HCT116 (cell line): ENCODE measurements at regions not wholly inside any gene's neighbourhood (a gene's known extent, or its start where the extent isn't known, plus 50 kb on each side); places are given as distances from the start of the nearest gene placed in this dataset.

Experiments used
- ATAC-seq: fragments of 200-7000 bp; cut with Tn5 transposase; 2 replicates; pipeline ENCODE4 v1.9.1; 2020; ENCODE audit warnings: mild to moderate bottlenecking, moderate library complexity
- BruUV-seq: library from RNA; stranded (reverse); fragments of 400-500 nt; replicated peaks from 2 replicates; lab custom pipeline; 2021; lab: Mats Ljungman, UMichigan
- CTCF ChIA-PET: fragments of 300-600 bp; sonication (Branson Sonifier 250); formaldehyde crosslinking; loops from one replicate; lab custom pipeline; 2021; ENCODE audit warnings: antibody characterized with exemption; lab: Charles Lee
- POLR2A ChIA-PET: fragments of 300-600, 350-600 bp; sonication (Branson Sonifier 250); formaldehyde crosslinking; loops from one replicate; lab custom pipeline; 2021; ENCODE audit warnings: antibody characterized with exemption; lab: Charles Lee
- RAD21 ChIA-PET, 2 experiments: fragments of 300-600 bp; sonication (Branson Sonifier 250); formaldehyde crosslinking; loops; one replicate each; lab custom pipeline; 2023; ENCODE audit warnings: low total read pairs in 2 of 2; ENCODE audit not compliant: uncharacterized antibody in 2 of 2, unreplicated experiment in 2 of 2, low non-redundant PET in 1 of 2; lab: Charles Lee
- DNase-seq: peaks from one replicate; pipeline ENCODE4 v3.0.0-alpha.2; 2010; ENCODE audit warnings: low read depth, low spot score
- H2AFZ ChIP-seq: fragments of 200-600 bp; shearing (Covaris generic), sonication (generic); 2 replicates; pipeline ENCODE4 v1.6.1; 2017; ENCODE audit warnings: low read depth, mixed run types, mixed read lengths, antibody characterized with exemption, low read length; ENCODE audit not compliant: poor library complexity, severe bottlenecking
- H3K27ac ChIP-seq: 2 replicates; pipeline ENCODE4 v1.5.1; 2012; ENCODE audit warnings: low read depth, low read length
- H3K27me3 ChIP-seq: fragments of 200-600 bp; sonication (generic); 2 replicates; pipeline ENCODE4 v1.6.1; 2016; ENCODE audit warnings: mixed run types, low read length, mixed read lengths; ENCODE audit not compliant: insufficient read depth
- H3K36me3 ChIP-seq, 2 experiments: fragments of 200-500 bp in 1 of 2; fragments of 200-600 bp in 1 of 2; sonication (Bioruptor generic) in 1 of 2; sonication (generic) in 1 of 2; 2 replicates each; pipeline versions ENCODE4 v1.5.1 to v1.6.1; 2014 to 2016; ENCODE audit warnings: low read length in 2 of 2, inconsistent platforms in 1 of 2, mixed read lengths in 1 of 2, mixed run types in 1 of 2; ENCODE audit not compliant: insufficient read depth in 2 of 2, control insufficient read depth in 1 of 2
- H3K4me1 ChIP-seq, 2 experiments: fragments of 200-600 bp in 1 of 2; sonication (generic) in 1 of 2; 2 replicates each; pipeline versions ENCODE4 v1.5.1 to v1.6.1; 2012 to 2017; ENCODE audit warnings: low read length in 2 of 2, inconsistent platforms in 1 of 2, mild to moderate bottlenecking in 1 of 2, mixed read lengths in 1 of 2, mixed run types in 1 of 2, moderate library complexity in 1 of 2; ENCODE audit not compliant: insufficient read depth in 2 of 2, control insufficient read depth in 1 of 2
- H3K4me2 ChIP-seq: fragments of 200-600 bp; sonication (generic); 2 replicates; pipeline ENCODE4 v1.6.1; 2017; ENCODE audit warnings: mixed run types, low read length, mixed read lengths
- H3K4me3 ChIP-seq, 2 experiments: fragments of 200-600 bp in 1 of 2; sonication (generic) in 1 of 2; replicated peaks in 1 of 2; 2 replicates each; pipeline ENCODE4 v1.5.1; 2011 to 2016; ENCODE audit warnings: low read length in 2 of 2, control low read depth in 1 of 2, low read depth in 1 of 2, mild to moderate bottlenecking in 1 of 2, mixed read lengths in 1 of 2, mixed run types in 1 of 2
- H3K79me2 ChIP-seq: fragments of 200-600 bp; sonication (generic); 2 replicates; pipeline ENCODE4 v1.6.1; 2017; ENCODE audit warnings: mild to moderate bottlenecking, mixed run types, low read length, moderate library complexity, mixed read lengths; ENCODE audit not compliant: insufficient read depth
- H3K9ac ChIP-seq: fragments of 200-600 bp; sonication (generic); 2 replicates; pipeline ENCODE4 v1.6.1; 2016; ENCODE audit warnings: low read length, mixed read lengths
- H3K9me2 ChIP-seq: fragments of 200-600 bp; sonication (generic), shearing (Covaris generic); 2 replicates; pipeline ENCODE4 v1.6.1; 2017; ENCODE audit warnings: mixed run types, mild to moderate bottlenecking, moderate library complexity; ENCODE audit not compliant: insufficient read depth
- H3K9me3 ChIP-seq, 2 experiments: fragments of 200-500 bp in 1 of 2; fragments of 200-600 bp in 1 of 2; sonication (Bioruptor generic) in 1 of 2; sonication (generic) in 1 of 2; 2 replicates each; pipeline ENCODE4 v1.6.1; 2014 to 2017; ENCODE audit warnings: low read length in 2 of 2, mixed read lengths in 2 of 2, inconsistent platforms in 1 of 2, low read depth in 1 of 2, mild to moderate bottlenecking in 1 of 2, mixed run types in 1 of 2, moderate library complexity in 1 of 2; ENCODE audit not compliant: control insufficient read depth in 1 of 2, insufficient read depth in 1 of 2
- H4K20me1 ChIP-seq: fragments of 200-600 bp; sonication (generic), shearing (Covaris generic); 2 replicates; pipeline ENCODE4 v1.6.1; 2017; ENCODE audit warnings: mixed run types, mild to moderate bottlenecking, moderate library complexity; ENCODE audit not compliant: insufficient read depth
- ATF3 ChIP-seq: IDR thresholded peaks from 2 replicates; pipeline ENCODE4 v1.6.1; 2012
- CBX3 ChIP-seq: IDR thresholded peaks from 2 replicates; pipeline ENCODE4 v1.6.1; 2012; ENCODE audit warnings: low read depth
- CTCF ChIP-seq, 3 experiments: fragments of 200-600 bp in 1 of 3; sonication (generic) in 1 of 3; IDR thresholded peaks in 2 of 3; conservative IDR thresholded peaks in 1 of 3; 2 replicates each; pipeline ENCODE4 v1.5.1; 2012 to 2017; ENCODE audit warnings: low read depth in 2 of 3, low read length in 2 of 3, antibody characterized with exemption in 1 of 3, borderline replicate concordance in 1 of 3, control low read depth in 1 of 3, mild to moderate bottlenecking in 1 of 3, mixed read lengths in 1 of 3, mixed run types in 1 of 3, moderate library complexity in 1 of 3; ENCODE audit not compliant: insufficient read depth in 1 of 3
- EGR1 ChIP-seq: IDR thresholded peaks from 2 replicates; pipeline ENCODE4 v1.6.1; 2012; ENCODE audit warnings: low read depth
- EZH2 ChIP-seq: fragments of 200-600 bp; sonication (generic); IDR thresholded peaks from 2 replicates; pipeline ENCODE4 v1.6.1; 2017; ENCODE audit warnings: antibody characterized with exemption, mixed run types
- EZH2phosphoT487 ChIP-seq: fragments of 200-600 bp; IDR thresholded peaks from 2 replicates; pipeline ENCODE4 v1.6.1; 2018; ENCODE audit warnings: antibody characterized with exemption, borderline replicate concordance
- JUND ChIP-seq: IDR thresholded peaks from 2 replicates; pipeline ENCODE4 v1.6.1; 2012
- MAX ChIP-seq: IDR thresholded peaks from 2 replicates; pipeline ENCODE4 v1.6.1; 2012
- POLR2A ChIP-seq: IDR thresholded peaks from 2 replicates; pipeline ENCODE4 v1.7.0; 2011; ENCODE audit warnings: borderline replicate concordance; ENCODE audit not compliant: insufficient read depth, insufficient read length; ENCODE audit errors: extremely low read depth
- POLR2AphosphoS5 ChIP-seq: IDR thresholded peaks from 2 replicates; pipeline ENCODE4 v1.6.1; 2011; ENCODE audit warnings: mild to moderate bottlenecking, low read depth, low read length, moderate library complexity
- RAD21 ChIP-seq: IDR thresholded peaks from 2 replicates; pipeline ENCODE4 v1.6.1; 2012; ENCODE audit warnings: low read depth, mild to moderate bottlenecking
- REST ChIP-seq: IDR thresholded peaks from 2 replicates; pipeline ENCODE4 v1.6.1; 2012; ENCODE audit warnings: low read depth
- SP1 ChIP-seq: IDR thresholded peaks from 2 replicates; pipeline ENCODE4 v1.6.1; 2012; ENCODE audit warnings: low read depth
- SRF ChIP-seq: IDR thresholded peaks from 2 replicates; pipeline ENCODE4 v1.6.1; 2012; ENCODE audit warnings: low read depth
- TCF7L2 ChIP-seq: IDR thresholded peaks from 2 replicates; pipeline ENCODE4 v1.7.0; 2011; ENCODE audit warnings: borderline replicate concordance, inconsistent platforms; ENCODE audit not compliant: insufficient read depth, insufficient read length; ENCODE audit errors: extremely low read depth
- YY1 ChIP-seq: IDR thresholded peaks from 2 replicates; pipeline ENCODE4 v1.6.1; 2011; ENCODE audit warnings: low read length, low read depth, moderate library complexity, mild to moderate bottlenecking; ENCODE audit not compliant: insufficient replicate concordance; ENCODE audit errors: extremely low read depth
- ZBTB33 ChIP-seq: IDR thresholded peaks from 2 replicates; pipeline ENCODE4 v1.6.1; 2011; ENCODE audit warnings: mild to moderate bottlenecking, low read length, moderate library complexity; ENCODE audit not compliant: insufficient replicate concordance; ENCODE audit errors: extremely low read depth
- ZFX ChIP-seq: fragments of 450-650 bp; IDR thresholded peaks from 2 replicates; pipeline ENCODE4 v1.6.1; 2017
- ZNF274 ChIP-seq: fragments of 200-500 bp; sonication (Bioruptor generic); IDR thresholded peaks from 2 replicates; pipeline ENCODE4 v1.6.1; 2014; ENCODE audit warnings: mild to moderate bottlenecking, low read depth, low read length, inconsistent platforms
- intact Hi-C: fragments of 100-400 bp; cut with micrococcal nuclease; formaldehyde crosslinking; loops from 2 replicates; pipeline ENCODE4 v1.10.0; 2022

GRCh38 chr3:18808429-18808828 lies 339.9 kb upstream of the KCNH8 start:
- no peak overlapping the region for H3K4me2 ChIP-seq
- DNase-seq (no peak), ATAC-seq (no peak)
- no peaks in the 10 kb centered on the region for H3K27me3 ChIP-seq
- no peak overlapping the region for H3K4me3 ChIP-seq
- H3K36me3 ChIP-seq = no peaks in the 10 kb centered on the region
- H3K4me1 ChIP-seq = no peaks in the 10 kb centered on the region
- no TSS peak for BruUV-seq
- POLR2A ChIA-PET = no interaction called here
- intact Hi-C loops = no loop called here
- H3K79me2 ChIP-seq = no peaks in the 10 kb centered on the region
- no peaks in the 10 kb centered on the region for H4K20me1 ChIP-seq
- H3K9me2 ChIP-seq = no peaks in the 10 kb centered on the region
- no peaks in the 10 kb centered on the region; a peak in 1 of 4 replicates for H3K9me3 ChIP-seq
- no peak overlapping the region for H3K27ac ChIP-seq
- RAD21 ChIA-PET = no interaction called here
- TF ChIP-seq JUND (no peak), ZBTB33 (no peak), CBX3 (no peak), SP1 (no peak), MAX (no peak), REST (no peak), TCF7L2 (no peak), RAD21 (no peak), POLR2AphosphoS5 (no peak), YY1 (no peak), SRF (no peak), ATF3 (no peak), POLR2A (no peak), EZH2 (no peak), ZFX (no peak), CTCF (IDR thresholded peaks at IDR 0.05 in 2 of 3, conservative IDR thresholded peaks at IDR 0.05 in 1 of 3; ENCODE audit: borderline replicate concordance in 1 of 3, insufficient read depth in 1 of 3, low read depth in 2 of 3, low read length in 2 of 3) (no peak), EZH2phosphoT487 (no peak), EGR1 (no peak), ZNF274 (no peak)
- no peak overlapping the region for H3K9ac ChIP-seq
- H2AFZ ChIP-seq = no peak overlapping the region
- CTCF ChIA-PET = no interaction called here
